Ecto neural progenitor cell (in vitro differentiated cells): ENCODE measurements at regions not wholly inside any gene's neighbourhood (a gene's known extent, or its start where the extent isn't known, plus 50 kb on each side); places are given as distances from the start of the nearest gene placed in this dataset.
"Not testable (repeated sequence)": the region's sequence is repeated elsewhere in the genome, so short reads cannot be mapped to it uniquely, and the experiment has no call there.

Experiments
- DNase-seq: peaks from one replicate; pipeline ENCODE4 v3.0.0-alpha.2; 2018; ENCODE audit warnings: low spot score

- no peak for DNase-seq
Measured at GRCh38 chr19:27843861-27844260, 1369.1 kb downstream of the UQCRFS1 start.

GRCh38 chr19:27833031-27833430 is 1379.9 kb downstream of the UQCRFS1 start:
- DNase-seq, result no peak

- DNase-seq, result no peak
Measured at GRCh38 chr19:27828829-27829228, 1384.1 kb downstream of the UQCRFS1 start.

- no peak for DNase-seq
Measured at GRCh38 chr19:27824108-27824507, 1388.8 kb downstream of the UQCRFS1 start.

GRCh38 chr19:27822336-27822735 is 1390.6 kb downstream of the UQCRFS1 start:
- no peak for DNase-seq

GRCh38 chr19:27821418-27822018 is 1391.4 kb downstream of the UQCRFS1 start:
- no peak for DNase-seq

GRCh38 chr19:27815985-27816384 is 1397.0 kb downstream of the UQCRFS1 start:
- DNase-seq, result no peak

- DNase-seq, result not testable (repeated sequence)
Measured at GRCh38 chr19:27814834-27815233, 1398.1 kb downstream of the UQCRFS1 start.

GRCh38 chr19:27814274-27814673 is 1398.7 kb downstream of the UQCRFS1 start:
- not testable (repeated sequence) for DNase-seq

GRCh38 chr19:27806471-27807070 is 1406.4 kb downstream of the UQCRFS1 start:
- DNase-seq, result no peak

GRCh38 chr19:27805848-27806247 is 1407.1 kb downstream of the UQCRFS1 start:
- DNase-seq, result no peak

GRCh38 chr19:27802293-27802692 is 1410.7 kb downstream of the UQCRFS1 start:
- not testable (repeated sequence) for DNase-seq

GRCh38 chr19:27796540-27796939 is 1416.4 kb downstream of the UQCRFS1 start:
- no peak for DNase-seq

GRCh38 chr19:27796073-27796472 is 1416.9 kb downstream of the UQCRFS1 start:
- no peak for DNase-seq

GRCh38 chr19:27795369-27795768 is 1417.6 kb downstream of the UQCRFS1 start:
- no peak for DNase-seq

GRCh38 chr19:27794494-27795042 is 1418.4 kb downstream of the UQCRFS1 start:
- peak; percentile 52 for DNase-seq

GRCh38 chr19:27793644-27794493 is 1419.1 kb downstream of the UQCRFS1 start:
- DNase-seq, result peak; percentile 94

- DNase-seq, result peak; percentile 78
Measured at GRCh38 chr19:27793128-27793643, 1419.8 kb downstream of the UQCRFS1 start.

GRCh38 chr19:27792576-27793127 is 1420.3 kb downstream of the UQCRFS1 start:
- DNase-seq, result no peak

GRCh38 chr19:27780367-27781075 is 1432.4 kb downstream of the UQCRFS1 start:
- no peak for DNase-seq

- no peak for DNase-seq
Measured at GRCh38 chr19:27779954-27780353, 1433.0 kb downstream of the UQCRFS1 start.

GRCh38 chr19:27777726-27778125 is 1435.2 kb downstream of the UQCRFS1 start:
- peak; percentile 30 for DNase-seq
